Astrocyte of the cerebellum (primary cell): ENCODE measurements at regions not wholly inside any gene's neighbourhood (a gene's known extent, or its start where the extent isn't known, plus 50 kb on each side); places are given as distances from the start of the nearest gene placed in this dataset.

Source experiments
- DNase-seq: peaks from one replicate; pipeline ENCODE4 v3.0.0-alpha.2; 2011; ENCODE audit warnings: low read depth
- H3K4me3 ChIP-seq: 2 replicates; pipeline ENCODE4 v1.5.1; 2011; ENCODE audit warnings: mild to moderate bottlenecking, low read depth, low read length, moderate library complexity
- CTCF ChIP-seq: IDR thresholded peaks from 2 replicates; pipeline ENCODE4 v1.5.1; 2012; ENCODE audit warnings: low read length, low read depth, moderate library complexity, mild to moderate bottlenecking; ENCODE audit errors: missing control alignments
- in situ Hi-C: cut with HindIII; loops from 2 replicates; pipeline ENCODE4 v1.10.0; 2017; ENCODE audit warnings: low sequenced_read_pairs

GRCh38 chr2:6496376-6496775 lies 369.3 kb downstream of the CMPK2 start:
- DNase-seq: no peak
- in situ Hi-C loops: no loop called here
- H3K4me3 ChIP-seq: no peak overlapping the region
- TF ChIP-seq CTCF: no peak

GRCh38 chr2:6497048-6497447 lies 368.7 kb downstream of the CMPK2 start:
- H3K4me3 ChIP-seq: no peak overlapping the region
- no peak for DNase-seq
- TF ChIP-seq CTCF: no peak
- in situ Hi-C loops: no loop called here

GRCh38 chr2:6498841-6499240 lies 366.9 kb downstream of the CMPK2 start:
- H3K4me3 ChIP-seq: no peak overlapping the region
- TF ChIP-seq CTCF: no peak
- in situ Hi-C loops: no loop called here
- no peak for DNase-seq

GRCh38 chr2:6499691-6500090 lies 366.0 kb downstream of the CMPK2 start:
- in situ Hi-C loops: no loop called here
- DNase-seq: no peak
- TF ChIP-seq CTCF: no peak
- H3K4me3 ChIP-seq: no peak overlapping the region

GRCh38 chr2:6506361-6506794 lies 359.3 kb downstream of the CMPK2 start:
- no peak for TF ChIP-seq CTCF
- in situ Hi-C loops: no loop called here
- DNase-seq: peak; percentile 71
- H3K4me3 ChIP-seq: no peak overlapping the region

GRCh38 chr2:6506859-6507258 lies 358.8 kb downstream of the CMPK2 start:
- in situ Hi-C loops: no loop called here
- TF ChIP-seq CTCF: no peak

GRCh38 chr2:6510532-6510931 lies 355.2 kb downstream of the CMPK2 start:
- no peak overlapping the region for H3K4me3 ChIP-seq
- no peak for TF ChIP-seq CTCF
- in situ Hi-C loops: no loop called here
- DNase-seq: no peak

More at GRCh38 chr2:6506859-6507258, 358.8 kb downstream of the CMPK2 start:
- H3K4me3 ChIP-seq: no peak overlapping the region
- DNase-seq: no peak
